ENCODE measurements at regions not wholly inside any gene's neighbourhood (a gene's known extent, or its start where the extent isn't known, plus 50 kb on each side); places are given as distances from the start of the nearest gene placed in this dataset.
"Not testable (repeated sequence)": the region's sequence is repeated elsewhere in the genome, so short reads cannot be mapped to it uniquely, and the experiment has no call there.

DNA sequence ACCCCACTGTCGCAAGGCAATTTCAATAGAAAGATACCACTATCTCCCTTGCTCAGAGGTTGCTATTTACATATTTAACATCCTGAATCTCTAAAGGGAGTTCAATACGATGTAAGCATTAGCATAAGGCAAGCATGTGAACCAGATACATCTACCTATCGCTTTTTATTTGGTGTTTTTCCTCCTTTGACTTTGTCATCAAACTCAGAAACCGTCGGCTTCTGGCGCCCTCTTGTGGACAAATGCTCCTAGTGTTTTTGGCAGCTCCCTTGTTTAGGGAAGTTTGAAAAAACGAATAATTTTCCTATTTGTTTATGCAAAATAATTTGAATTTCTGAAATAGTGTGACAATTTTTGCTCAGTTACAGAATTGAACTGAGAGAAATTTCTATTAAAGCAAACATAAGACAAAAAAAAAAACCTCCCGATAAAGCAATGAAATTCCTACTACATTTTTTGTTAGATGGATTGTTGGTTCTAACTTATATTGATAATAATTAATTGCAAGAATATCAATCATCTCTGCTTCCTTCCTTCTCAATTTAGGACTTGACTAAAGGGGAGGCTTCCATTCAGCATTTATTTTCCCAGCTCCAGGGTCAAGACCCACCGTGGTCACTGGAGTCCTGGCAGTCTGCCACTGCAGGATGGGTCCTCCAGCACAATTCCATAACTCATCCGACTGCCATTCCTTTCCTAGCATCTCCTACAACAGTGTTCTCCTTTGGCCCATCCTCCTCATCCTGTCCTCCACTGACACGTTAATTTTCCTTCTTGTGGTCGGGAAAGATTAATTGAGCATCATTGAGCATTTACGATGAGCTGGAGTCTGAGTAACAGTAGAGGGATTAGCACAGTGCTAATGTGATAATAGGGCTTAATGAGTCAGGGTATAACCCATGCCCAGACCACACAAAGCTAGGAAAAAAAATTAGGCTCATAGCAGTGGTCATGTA is 131.8 kb upstream of the CHD1 start:
- DNase-seq: peak; percentile 55

DNA sequence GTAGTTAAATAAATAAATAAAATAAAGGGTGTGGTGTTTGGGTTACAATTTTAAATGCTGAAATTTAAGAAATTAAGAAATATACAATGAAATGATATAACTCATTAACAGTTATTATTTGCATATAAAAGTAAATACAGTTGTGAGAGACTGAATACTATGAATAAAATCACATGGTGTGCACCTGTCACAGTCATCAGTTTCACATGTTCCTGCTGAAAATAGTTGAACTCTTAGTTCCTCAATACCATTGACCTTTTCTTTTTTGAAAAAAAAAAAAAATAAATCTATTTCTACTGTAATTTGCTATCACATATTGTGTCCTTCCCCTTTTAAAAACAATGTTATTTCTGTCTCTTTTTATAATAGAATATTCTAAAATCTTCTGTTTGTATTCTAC is 130.9 kb upstream of the CHD1 start:
- no peak for DNase-seq

DNA sequence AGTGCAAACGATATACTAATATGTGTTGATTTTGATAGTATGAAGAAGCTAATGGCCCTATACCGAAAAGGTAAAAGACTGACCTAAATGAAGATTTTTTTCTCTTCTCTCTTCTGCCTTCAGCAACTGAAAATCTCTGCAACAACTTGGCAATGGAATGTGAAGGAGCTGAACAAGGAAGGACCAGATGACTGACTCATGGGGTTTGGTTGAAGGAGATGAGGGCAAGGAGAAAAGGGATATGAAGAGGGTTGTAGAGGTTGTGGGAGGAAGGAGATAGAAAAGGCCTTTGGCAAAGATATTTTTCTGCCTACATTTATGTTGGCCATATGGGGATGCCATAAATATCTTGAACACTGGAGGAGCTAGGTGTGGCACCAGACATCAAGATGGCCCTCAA is 129.7 kb upstream of the CHD1 start:
- no peak for DNase-seq

DNA sequence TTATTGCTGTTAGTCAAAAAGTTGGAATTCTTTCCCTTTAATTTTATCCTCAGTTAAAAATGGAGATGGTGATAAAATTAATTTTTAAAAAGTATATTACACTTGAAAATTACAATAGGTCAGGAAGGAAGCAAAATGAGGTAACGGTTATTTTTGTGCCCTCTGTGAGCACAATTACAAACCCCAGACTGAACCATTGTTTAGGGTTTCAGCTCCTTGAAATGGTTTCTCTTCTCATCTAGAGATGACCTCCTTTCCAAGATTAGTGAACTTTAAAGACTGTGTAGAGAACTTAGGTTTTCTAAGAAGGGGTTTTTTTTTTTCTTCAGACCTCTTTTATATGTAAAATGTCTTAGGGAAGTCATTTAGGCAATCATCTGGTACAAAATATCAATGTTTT is 126.2 kb upstream of the CHD1 start:
- DNase-seq: no peak

DNA sequence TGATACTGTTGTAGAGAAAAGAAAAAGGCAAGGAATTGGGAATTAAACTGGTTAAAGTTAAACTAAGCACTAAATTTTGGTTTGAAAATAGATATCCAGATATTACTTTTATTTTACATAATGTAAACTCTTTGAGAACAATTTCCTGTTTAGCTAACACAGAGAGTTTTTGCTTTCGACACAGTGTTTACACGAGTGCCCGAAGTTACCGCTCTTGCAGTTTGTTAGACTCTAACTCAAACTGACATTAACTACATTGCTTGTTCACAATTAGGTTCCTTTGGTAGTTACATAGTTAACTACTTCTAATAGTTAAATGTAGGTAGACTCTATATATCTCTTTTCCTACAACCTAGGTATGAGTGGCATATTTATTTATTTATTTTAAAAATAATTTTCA is 117.1 kb upstream of the CHD1 start:
- no peak for DNase-seq

DNA sequence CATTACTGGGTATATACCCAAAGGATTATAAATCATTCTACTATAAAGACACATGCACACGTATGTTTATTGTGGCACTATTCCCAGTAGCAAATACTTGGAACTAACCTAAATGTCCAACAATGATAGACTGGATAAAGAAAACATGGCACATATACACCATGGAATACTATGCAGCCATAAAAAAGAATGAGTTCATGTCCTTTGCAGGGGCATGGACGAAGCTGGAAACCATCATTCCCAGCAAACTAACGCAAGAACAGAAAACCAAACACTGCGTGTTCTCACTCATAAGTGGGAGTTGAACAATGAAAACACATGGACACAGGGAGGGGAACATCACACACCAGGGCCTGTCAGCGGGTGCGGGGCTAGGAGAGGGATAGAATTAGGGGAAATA is 114.5 kb upstream of the CHD1 start:
- not testable (repeated sequence) for DNase-seq

DNA sequence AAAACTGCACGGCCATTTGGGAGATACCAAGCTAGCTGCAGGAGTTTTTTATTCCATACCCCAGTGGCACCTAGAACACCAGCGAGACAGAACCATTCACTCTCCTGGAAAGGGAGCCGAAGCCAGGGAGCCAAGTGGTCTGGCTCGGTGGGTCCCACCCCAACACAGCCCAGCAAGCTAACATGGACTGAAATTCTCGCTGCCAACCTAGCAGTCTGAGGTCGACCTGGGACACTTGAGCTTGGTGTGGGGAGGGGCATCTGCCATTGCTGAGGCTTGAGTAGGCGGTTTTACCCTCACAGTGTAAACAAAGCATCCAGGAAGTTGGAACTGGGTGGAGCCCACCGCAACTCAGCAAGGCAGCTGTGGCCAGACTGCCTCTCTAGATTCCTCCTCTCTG is 108.9 kb upstream of the CHD1 start:
- DNase-seq: no peak

DNA sequence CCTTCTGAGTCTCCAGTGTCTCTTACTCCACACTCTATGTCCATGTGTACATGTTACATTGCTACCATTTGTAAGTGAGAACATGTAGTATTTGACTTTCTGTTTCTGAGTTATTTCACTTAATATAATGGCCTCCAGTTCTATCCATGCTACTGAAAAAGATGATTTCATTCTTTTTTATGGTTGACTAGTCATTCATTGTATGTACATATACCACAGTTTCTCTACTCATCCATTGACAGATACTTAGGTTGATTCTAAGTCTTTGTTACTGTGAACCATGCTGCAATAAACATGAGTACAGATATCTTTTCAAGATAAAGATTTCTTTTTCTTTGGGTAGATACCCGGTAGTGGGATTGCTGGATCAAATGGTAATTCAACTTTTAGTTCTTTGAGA is 107.1 kb upstream of the CHD1 start:
- DNase-seq: no peak

DNA sequence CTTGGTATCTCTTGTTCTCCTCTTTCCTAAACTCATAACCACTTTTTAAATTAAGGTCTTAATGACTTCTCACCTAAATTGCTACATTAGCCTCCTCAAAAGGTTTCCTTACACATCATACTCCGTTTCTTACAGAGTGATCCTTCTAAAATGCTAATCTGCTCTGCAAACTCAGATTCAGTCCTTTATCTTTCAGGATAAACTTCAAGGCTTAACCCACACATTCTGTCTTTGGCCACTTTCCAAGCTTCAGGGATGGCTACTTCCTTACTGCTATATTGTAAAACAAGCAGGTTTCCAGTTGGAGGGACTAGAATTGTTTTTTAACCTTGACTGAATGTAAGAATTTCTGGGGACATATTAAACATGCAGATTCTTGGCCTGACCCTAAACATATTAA is 105.5 kb upstream of the CHD1 start:
- no peak for DNase-seq

DNA sequence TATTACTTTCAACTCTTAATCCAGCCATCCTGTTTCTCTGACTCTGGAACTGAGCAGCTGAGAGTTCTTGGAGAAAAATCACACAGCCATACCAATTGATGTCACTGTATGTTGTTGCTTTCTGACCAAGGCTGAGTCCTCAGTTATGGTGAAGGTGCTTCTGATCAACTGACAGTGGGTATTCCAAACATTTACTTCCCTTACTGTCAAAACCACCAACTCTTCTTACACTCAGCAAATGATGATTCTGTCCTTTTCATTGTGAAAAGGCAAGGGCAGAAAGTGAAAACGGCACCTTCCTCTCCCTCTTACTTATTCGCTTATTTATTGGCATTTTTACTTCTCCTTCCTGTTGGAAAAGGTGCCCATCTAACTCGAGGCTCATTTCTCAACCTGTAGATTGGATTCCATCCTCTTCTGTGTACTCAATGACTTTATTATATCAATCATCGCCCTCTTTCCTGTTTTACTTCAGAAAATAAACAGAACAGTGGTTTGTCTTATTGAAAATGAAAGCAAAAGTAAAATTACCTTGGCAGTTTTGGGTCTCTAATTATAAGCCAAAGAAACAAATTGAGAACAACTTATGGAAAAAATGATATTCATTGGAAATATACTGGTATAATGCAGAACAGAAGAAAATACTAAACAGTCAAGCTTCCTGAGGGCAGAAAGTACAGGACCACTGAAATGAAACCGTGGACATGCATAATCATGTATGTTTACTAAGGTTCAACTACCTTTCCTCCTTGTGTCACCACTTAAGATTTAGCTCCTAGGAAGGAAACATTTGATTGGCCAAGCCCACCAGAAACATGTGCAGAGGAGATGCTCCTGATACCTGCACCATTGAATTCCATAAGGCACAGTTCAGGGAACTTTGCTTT is 104.5 kb upstream of the CHD1 start:
- DNase-seq: no peak

DNA sequence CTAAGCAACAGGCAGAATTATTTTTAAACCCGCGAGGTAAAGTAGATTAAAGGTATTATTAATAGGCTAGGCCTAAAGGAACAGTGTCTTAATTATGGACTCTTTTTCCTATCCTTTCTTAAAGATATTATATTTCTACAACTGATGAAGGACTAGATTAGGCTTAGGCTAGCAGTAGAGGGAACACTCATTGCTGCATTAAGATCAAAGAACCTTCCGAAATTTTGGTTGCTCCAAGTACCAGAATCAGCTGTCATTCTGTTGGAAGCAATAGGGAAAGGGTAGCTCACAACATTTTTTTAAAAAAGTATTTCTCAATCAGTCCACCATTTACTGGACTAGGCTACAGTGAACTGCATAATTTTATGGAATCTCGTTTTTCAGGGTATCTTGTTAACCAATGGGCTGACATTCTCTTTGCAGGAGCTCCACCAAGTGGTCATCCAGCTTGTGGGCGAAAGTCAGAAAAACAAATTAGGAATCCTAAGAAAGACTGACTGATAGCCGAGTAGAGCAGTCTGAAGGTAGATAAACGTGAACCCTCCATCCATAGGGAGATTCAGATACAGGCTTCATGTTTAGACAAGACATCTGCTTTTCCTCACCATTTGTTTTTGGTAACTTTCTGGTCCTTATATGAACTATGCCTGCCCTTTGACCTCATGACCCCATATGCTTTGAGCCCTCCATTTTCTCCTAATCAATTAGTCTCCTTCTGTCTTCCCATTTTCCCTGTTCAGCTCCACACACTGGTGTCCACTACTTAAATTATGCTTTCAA is 103.6 kb upstream of the CHD1 start:
- DNase-seq: peak; percentile 59

DNA sequence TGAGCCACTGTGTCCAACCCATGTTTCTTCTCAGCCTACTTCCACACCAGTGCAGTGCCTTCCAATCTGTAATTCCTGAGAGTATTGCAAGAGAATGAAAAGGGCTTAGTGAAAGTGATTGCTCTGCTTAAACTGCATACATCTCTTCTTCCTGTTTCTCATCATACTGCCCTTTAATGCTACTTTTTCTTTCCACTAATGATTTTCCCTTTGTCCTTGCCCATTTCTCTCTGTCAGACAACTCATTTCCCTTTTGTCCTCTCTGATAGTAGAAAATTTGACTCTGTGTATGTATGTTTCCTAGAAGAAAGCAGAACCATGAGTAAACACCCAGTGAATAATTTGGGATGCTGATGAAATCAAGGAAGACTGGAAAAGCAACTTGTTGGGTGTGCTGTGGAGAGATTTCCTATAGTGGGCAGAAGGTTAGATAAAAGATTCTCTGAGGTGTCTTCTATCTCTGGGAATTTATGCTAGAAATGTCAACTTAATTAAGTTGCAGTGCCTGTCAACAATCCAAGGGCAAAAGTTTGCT is 102.2 kb upstream of the CHD1 start:
- DNase-seq: no peak

DNA sequence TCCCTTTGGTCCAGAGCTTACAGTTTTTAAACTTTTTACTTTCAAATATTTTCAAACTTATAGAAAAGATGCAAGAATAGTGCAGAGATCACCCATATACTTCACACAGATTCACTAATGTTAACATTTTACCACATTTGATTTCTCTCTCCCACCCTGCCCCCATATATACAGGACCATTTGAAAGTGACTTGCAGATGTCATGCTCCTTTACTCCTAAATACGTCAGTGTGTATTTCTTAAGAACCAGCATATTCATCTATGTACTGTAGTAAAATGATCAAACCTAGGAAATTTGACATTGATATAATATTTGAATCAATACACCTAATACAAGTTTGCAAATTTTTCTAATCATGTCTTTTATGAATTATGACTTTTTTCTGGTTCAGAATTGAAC is 100.4 kb upstream of the CHD1 start:
- DNase-seq: no peak

DNA sequence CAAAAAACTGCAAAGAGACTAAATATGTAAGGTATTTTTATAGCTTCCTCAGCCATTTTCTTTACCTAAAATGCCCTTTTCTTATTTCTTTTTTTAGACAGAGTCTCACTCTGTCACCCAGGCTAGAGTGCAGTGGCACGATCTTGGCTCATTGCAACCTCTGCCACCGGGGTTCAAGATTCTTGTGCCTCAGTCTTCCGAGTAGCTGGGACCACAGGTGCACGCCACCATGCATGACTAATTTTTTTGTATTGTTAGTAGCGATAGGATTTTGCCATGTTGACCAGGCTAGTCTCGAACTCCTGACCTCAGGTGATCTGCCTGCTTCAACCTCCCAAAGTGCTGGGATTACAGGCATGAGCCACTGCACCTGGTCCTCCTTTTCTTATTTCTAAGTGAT is 99.4 kb upstream of the CHD1 start:
- DNase-seq: not testable (repeated sequence)

DNA sequence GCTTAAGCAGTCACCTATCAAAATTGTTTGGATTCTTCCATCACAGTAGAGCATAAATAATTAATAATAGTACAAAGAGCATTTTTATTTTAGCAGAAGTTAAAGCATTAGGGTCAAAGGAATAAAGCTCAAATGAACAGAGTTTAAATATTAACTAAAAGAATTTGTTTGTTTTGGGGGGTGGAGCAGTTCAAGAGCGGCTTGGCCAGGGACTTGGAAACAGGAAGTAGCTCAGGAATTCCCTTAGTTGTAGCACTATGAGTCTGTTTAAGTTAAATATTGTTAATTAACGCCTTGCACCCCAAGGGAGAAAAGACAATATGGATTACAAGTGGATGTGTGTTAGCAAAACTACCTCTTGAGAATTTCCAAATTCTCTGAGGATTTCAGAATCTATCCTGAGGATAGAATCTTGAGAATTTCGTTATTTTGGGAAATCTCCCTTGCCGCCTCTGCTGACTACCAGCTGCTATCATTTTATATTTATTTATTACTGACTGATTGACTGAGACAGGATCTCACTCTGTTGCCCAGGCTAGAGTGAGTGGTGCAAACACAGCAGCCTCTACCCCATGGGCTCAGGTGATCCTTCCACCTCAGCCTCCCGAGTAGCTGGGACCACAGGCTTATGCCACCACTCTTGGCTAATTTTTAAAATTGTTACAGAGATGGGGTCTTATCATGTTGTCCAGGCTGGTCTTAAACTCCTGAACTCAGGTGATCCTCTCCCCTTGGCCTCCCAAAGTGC is 96.7 kb upstream of the CHD1 start:
- DNase-seq: peak; percentile 37

DNA sequence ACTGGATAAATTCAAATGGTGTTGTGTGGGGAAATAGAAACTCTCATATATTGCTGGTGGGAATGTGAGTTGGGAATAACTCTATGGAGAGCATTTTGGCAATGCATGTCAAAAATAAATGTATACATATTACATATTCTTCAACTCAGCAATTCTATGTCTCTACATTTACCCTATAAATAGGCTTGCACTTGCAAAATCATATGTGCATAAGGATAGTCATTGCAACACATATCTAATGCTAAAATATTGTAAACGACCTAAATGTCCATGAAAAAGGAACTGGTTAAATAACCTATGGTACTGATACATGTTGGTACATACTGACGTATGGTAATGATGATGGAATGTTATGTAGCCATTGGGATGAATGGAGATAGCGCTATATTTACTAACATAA is 94.5 kb upstream of the CHD1 start:
- DNase-seq: no peak

DNA sequence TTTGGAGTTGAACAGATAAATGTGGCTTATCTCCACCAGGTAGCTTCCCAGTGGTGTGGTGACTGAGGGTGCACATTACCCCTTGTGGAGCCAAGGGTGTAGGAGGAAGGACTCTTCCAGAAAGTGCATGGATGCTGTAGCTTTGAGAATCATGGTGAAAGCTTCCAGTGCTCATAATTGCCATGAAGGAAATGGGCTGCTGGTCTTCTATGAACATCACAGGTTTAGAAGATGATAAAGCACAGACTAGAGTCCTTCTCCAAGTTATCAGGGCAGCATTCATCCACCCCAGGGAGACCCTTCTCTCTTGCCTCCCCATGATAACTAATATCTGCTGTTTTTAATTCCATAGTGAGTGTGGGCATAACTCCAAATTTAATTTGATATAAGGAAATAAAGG is 93.4 kb upstream of the CHD1 start:
- DNase-seq: no peak

DNA sequence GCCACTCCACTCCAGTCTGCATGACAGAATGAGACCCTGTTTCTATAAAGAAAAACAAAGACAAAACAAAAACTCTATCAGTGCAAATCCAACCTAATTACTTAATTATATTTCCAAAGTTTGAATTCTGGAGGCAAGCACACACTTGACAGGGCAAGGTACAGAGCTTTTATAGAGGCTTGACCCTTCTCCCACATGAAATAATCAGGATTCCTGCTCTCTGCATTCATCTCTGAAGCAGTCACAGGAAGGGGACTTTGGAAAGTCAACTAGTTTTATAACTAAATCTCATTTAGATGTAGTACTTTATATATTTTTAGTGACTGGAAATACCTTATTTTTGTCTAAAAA is 91.9 kb upstream of the CHD1 start:
- no peak for DNase-seq

DNA sequence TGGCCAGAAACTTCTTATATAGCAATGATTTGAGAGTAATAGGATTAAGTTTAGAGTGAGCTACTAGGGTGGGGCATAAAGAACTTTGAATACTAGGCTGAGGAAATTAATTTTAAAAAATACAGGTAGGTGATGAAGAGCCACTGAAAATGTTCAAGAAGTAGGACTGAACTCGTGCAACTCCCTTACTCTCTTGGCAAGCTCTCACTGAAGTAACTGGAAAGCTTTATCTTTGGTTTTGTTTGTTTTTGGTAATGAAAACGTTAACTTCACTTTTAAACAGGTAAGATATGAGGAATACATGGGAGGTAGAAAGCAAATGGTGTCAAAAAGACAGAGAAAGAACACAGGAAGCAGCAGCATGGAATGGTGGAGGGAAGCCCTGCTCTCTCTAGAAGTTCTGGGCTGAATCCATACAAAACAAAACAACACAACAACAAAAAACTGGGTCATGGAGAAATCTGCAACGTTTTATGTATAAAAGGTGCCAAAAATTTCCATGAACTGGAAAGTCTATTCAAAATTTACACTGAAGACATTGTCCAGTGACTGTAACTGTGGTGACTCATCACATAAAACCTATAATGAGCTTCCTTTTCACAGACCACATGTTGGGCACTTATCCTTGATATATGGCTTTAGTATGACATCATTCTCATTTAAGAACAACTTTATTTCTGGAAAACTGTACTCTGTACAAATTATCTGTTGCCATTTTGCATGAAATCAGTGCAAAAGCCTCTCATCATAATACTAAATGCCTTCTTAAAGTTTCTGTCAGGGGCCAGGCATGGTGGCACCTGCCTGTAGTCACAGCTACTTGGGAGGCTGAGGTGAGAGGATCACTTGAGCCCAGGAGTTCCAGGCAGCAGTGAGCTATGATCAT is 91.2 kb upstream of the CHD1 start:
- DNase-seq: no peak

DNA sequence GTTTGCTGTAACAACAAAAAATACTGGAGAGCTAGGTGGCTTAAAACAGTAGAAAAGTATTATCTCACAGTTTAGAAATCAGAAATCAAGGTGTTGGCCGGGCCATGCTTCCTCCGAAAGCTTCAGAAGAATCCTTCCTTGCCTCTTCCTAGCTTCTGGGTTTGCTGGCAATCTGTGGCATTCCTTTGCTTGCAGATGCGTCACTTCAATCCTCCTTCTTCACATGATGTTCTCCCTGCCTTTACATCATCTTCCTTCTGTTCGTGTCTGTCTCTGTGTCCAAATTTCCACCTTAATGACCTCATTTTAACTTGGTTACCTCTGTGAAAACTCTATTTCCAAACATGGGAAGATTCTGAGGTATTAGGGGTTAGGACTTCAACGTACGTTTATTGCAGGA is 90.4 kb upstream of the CHD1 start:
- no peak for DNase-seq

Measured in renal pelvis (tissue), 1 donor.